ENCODE measurements at regions not wholly inside any gene's neighbourhood (a gene's known extent, or its start where the extent isn't known, plus 50 kb on each side); places are given as distances from the start of the nearest gene placed in this dataset.

- TF ChIP-seq GATA2 (IDR thresholded peaks at IDR 0.05; ENCODE audit: low read depth, low read length) (no peak), GATA3 (IDR thresholded peaks at IDR 0.05; ENCODE audit: low read depth, low read length) (no peak)
These were observed 864.1 kb upstream of the PCDH10 start for GRCh38 chr4:132284910-132285426.

DNA sequence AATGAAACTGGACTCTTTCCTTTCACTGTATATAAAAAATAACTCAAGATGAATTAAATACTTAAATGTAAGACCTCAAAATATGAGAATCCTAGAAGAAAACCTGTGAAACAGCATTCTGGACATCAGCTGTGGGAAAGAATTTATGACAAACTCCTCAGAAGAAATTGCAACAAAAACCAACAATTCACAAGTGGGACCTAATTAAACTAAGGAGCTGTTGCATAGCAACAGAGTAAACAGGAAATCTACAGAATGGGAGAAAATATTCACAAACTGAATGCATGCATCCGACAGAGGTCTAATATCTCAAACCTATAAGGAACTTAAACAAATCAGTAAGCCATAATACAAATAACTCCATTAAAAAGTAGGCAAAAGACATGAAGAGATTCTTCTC lies 851.7 kb upstream of the PCDH10 start:
- TF ChIP-seq GATA2 (IDR thresholded peaks at IDR 0.05; ENCODE audit: low read depth, low read length) (no peak), GATA3 (IDR thresholded peaks at IDR 0.05; ENCODE audit: low read depth, low read length) (no peak)

- TF ChIP-seq GATA2 (IDR thresholded peaks at IDR 0.05; ENCODE audit: low read depth, low read length) (no peak), GATA3 (IDR thresholded peaks at IDR 0.05; ENCODE audit: low read depth, low read length) (no peak)
These were observed 849.3 kb upstream of the PCDH10 start for GRCh38 chr4:132299841-132300240.

DNA sequence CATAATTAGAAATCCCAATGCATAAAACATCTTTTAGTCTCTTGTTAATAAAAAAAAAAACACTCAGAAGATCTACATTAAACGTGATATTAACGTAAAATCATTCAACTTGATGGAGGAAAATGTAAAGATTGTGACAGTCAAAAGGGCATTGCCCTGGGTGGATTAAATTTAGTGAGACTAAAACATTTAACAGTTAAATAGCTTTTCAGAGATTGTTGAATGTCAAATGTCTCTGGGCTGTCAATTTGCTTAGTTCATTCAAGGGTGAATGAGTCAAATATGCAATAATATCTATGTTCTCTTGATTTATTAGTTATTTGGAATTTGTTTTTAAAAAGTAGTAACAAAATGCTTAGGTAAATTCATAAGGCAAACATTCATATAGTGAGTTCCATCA lies 836.6 kb upstream of the PCDH10 start:
- no peak for TF ChIP-seq GATA2 (IDR thresholded peaks at IDR 0.05; ENCODE audit: low read depth, low read length)
- TF ChIP-seq GATA3 (IDR thresholded peaks at IDR 0.05; ENCODE audit: low read depth, low read length): no peak

- TF ChIP-seq GATA3 (IDR thresholded peaks at IDR 0.05; ENCODE audit: low read depth, low read length) (no peak), GATA2 (IDR thresholded peaks at IDR 0.05; ENCODE audit: low read depth, low read length) (no peak)
These were observed 835.2 kb upstream of the PCDH10 start for GRCh38 chr4:132313852-132314251.

- TF ChIP-seq GATA3 (IDR thresholded peaks at IDR 0.05; ENCODE audit: low read depth, low read length): no peak
- no peak for TF ChIP-seq GATA2 (IDR thresholded peaks at IDR 0.05; ENCODE audit: low read depth, low read length)
These were observed 832.4 kb upstream of the PCDH10 start for GRCh38 chr4:132316738-132317137.

- TF ChIP-seq GATA2 (IDR thresholded peaks at IDR 0.05; ENCODE audit: low read depth, low read length) (no peak), GATA3 (IDR thresholded peaks at IDR 0.05; ENCODE audit: low read depth, low read length) (no peak)
These were observed 831.2 kb upstream of the PCDH10 start for GRCh38 chr4:132317923-132318322.

- TF ChIP-seq GATA3 (IDR thresholded peaks at IDR 0.05; ENCODE audit: low read depth, low read length) (no peak), GATA2 (IDR thresholded peaks at IDR 0.05; ENCODE audit: low read depth, low read length) (no peak)
These were observed 820.3 kb upstream of the PCDH10 start for GRCh38 chr4:132328761-132329160.

DNA sequence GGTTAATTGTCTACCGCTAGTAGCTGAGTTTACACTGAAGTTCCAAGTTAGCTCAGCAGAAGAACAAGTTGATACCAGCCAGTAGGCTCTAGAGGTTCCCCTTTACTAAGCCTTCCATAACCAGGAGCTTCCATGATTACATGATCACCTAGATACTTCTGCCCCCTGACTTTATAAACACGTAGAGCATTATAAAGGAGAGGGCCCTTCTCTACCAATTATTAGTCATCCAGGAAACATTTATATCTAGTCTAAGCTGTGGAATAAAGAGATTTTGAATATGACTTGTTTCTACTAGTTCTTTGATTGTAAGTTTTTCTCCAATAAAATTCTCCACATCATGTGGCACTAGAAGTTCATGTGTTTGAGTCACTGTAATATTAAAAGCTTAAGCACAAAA lies 818.1 kb upstream of the PCDH10 start:
- TF ChIP-seq GATA3 (IDR thresholded peaks at IDR 0.05; ENCODE audit: low read depth, low read length) (no peak), GATA2 (IDR thresholded peaks at IDR 0.05; ENCODE audit: low read depth, low read length) (no peak)

DNA sequence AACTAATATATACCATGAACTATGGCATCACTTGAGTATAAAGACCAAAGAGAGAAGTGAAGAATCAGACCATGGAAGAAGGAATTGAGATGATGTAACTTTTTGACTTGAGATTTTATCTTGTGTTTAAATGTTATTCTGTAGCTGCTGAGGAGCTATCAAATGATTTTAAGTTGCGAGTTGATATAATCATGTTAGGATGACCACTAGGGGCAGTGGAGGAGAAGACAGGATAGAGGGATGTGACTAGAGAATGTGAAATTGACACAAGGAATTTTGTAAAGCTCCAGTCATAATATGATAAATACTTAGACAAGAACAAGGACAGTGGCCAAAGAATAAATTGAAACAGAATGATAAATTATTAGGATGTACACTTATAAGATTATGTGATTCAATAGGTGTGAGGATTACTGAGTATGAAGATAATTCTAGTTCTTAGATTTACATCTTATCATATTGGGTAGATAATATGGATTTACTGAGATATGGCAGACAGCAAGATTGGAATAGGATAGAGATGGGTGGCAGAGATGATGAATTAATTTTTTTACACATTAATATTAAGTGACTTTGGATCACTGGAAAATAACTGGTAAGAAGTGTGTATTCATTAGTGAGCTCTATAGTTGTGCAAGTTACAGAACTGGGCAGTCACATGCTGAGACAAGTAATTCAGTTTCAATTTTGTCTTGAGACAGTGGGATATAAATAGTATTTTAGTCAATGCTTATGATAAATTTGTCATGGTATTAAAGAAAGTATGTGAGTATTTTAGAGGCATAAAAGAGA lies 816.0 kb upstream of the PCDH10 start:
- TF ChIP-seq GATA2 (IDR thresholded peaks at IDR 0.05; ENCODE audit: low read depth, low read length): no peak
- TF ChIP-seq GATA3 (IDR thresholded peaks at IDR 0.05; ENCODE audit: low read depth, low read length): no peak

DNA sequence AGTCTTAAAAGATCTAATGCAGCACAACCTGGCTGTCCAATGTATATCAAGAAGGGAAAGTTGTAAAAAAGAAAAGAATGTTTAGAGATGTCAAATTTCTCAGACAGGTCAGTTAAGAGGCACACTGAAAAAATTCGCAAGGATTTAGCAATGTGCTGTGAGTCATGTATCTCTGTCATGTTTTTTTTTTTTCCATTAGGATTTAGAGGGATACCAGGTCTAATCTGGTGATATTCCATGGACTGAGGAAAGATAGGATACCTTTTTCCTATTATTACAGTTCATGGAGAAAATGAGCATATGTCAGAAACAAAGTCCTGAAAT lies 815.4 kb upstream of the PCDH10 start:
- TF ChIP-seq GATA2 (IDR thresholded peaks at IDR 0.05; ENCODE audit: low read depth, low read length) (no peak), GATA3 (IDR thresholded peaks at IDR 0.05; ENCODE audit: low read depth, low read length) (no peak)

- TF ChIP-seq GATA2 (IDR thresholded peaks at IDR 0.05; ENCODE audit: low read depth, low read length) (no peak), GATA3 (IDR thresholded peaks at IDR 0.05; ENCODE audit: low read depth, low read length) (no peak)
These were observed 815.0 kb upstream of the PCDH10 start for GRCh38 chr4:132334081-132334480.

- TF ChIP-seq GATA2 (IDR thresholded peaks at IDR 0.05; ENCODE audit: low read depth, low read length): no peak
- TF ChIP-seq GATA3 (IDR thresholded peaks at IDR 0.05; ENCODE audit: low read depth, low read length): no peak
These were observed 803.9 kb upstream of the PCDH10 start for GRCh38 chr4:132344924-132345828.

DNA sequence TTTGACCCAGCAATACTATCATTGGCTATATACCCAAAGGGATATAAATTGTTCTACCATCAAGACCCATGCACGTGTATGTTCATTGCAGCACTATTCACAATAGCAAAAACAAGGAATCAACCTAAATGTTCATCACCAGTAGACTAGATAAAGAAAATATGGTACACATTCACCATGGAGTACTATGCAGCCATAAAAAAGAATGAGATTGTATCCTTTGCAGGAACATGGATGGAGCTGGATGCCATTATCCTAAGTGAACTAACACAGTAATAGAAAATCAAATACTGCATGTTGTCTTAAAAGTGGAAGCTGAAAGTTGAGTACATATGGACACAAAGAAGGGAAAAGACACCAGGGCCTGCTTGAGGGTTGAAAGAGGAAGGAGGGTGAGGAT lies 803.1 kb upstream of the PCDH10 start:
- no peak for TF ChIP-seq GATA3 (IDR thresholded peaks at IDR 0.05; ENCODE audit: low read depth, low read length)
- TF ChIP-seq GATA2 (IDR thresholded peaks at IDR 0.05; ENCODE audit: low read depth, low read length): no peak

- TF ChIP-seq GATA2 (IDR thresholded peaks at IDR 0.05; ENCODE audit: low read depth, low read length) (no peak), GATA3 (IDR thresholded peaks at IDR 0.05; ENCODE audit: low read depth, low read length) (no peak)
These were observed 766.9 kb upstream of the PCDH10 start for GRCh38 chr4:132382243-132382642.

Measured in SH-SY5Y (cell line).